H54 (cell line): ENCODE measurements at regions not wholly inside any gene's neighbourhood (a gene's known extent, or its start where the extent isn't known, plus 50 kb on each side); places are given as distances from the start of the nearest gene placed in this dataset.
A peak's percentile ranks its signal among the peaks of the same experiment; 100 is the strongest.

ENCODE experiments used
- DNase-seq: peaks from one replicate; pipeline ENCODE4 v3.0.0; 2011; ENCODE audit warnings: low spot score, mixed read lengths; ENCODE audit not compliant: insufficient read length
- FAIRE-seq: peaks from 3 replicates; lab custom pipeline; 2011; peaks lifted over from hg19 to GRCh38; lab: Jason Lieb, UNC
- POLR2A ChIP-seq: IDR thresholded peaks from 2 replicates; pipeline ENCODE4 v1.6.1; 2011; ENCODE audit warnings: low read depth, mild to moderate bottlenecking, low read length

GRCh38 chr11:44493930-44494329 lies 71.5 kb upstream of the CD82 start:
- no peak for FAIRE-seq
- TF ChIP-seq POLR2A: no peak
- no peak for DNase-seq

GRCh38 chr11:44494785-44495184 lies 70.7 kb upstream of the CD82 start:
- no peak for DNase-seq
- no peak for FAIRE-seq
- TF ChIP-seq POLR2A: no peak

GRCh38 chr11:44496391-44496790 lies 69.1 kb upstream of the CD82 start:
- DNase-seq (no peak), FAIRE-seq (no peak)
- TF ChIP-seq POLR2A: no peak

GRCh38 chr11:44498089-44498871 lies 67.2 kb upstream of the CD82 start:
- no peak for FAIRE-seq
- TF ChIP-seq POLR2A: no peak
- DNase-seq: no peak

GRCh38 chr11:44502506-44502905 lies 63.0 kb upstream of the CD82 start:
- no peak for FAIRE-seq

GRCh38 chr11:44505581-44506054 lies 59.8 kb upstream of the CD82 start:
- peak; percentile 74 for DNase-seq
- FAIRE-seq: no peak
- no peak for TF ChIP-seq POLR2A

More at GRCh38 chr11:44502506-44502905, 63.0 kb upstream of the CD82 start:
- no peak for TF ChIP-seq POLR2A
- DNase-seq: no peak

- FAIRE-seq (no peak), DNase-seq (peak; percentile 63)
- TF ChIP-seq POLR2A: no peak
These were observed 59.0 kb upstream of the CD82 start for GRCh38 chr11:44506375-44507016.

GRCh38 chr11:44507491-44507890 lies 58.0 kb upstream of the CD82 start:
- DNase-seq (no peak), FAIRE-seq (no peak)
- TF ChIP-seq POLR2A: no peak

- FAIRE-seq: no peak
- DNase-seq: no peak
- no peak for TF ChIP-seq POLR2A
These were observed 57.5 kb upstream of the CD82 start for GRCh38 chr11:44507896-44508445.

- FAIRE-seq (no peak), DNase-seq (no peak)
- TF ChIP-seq POLR2A: no peak
These were observed 56.2 kb upstream of the CD82 start for GRCh38 chr11:44509296-44509695.

GRCh38 chr11:44510372-44510771 lies 55.1 kb upstream of the CD82 start:
- TF ChIP-seq POLR2A: no peak
- DNase-seq: no peak
- no peak for FAIRE-seq

GRCh38 chr11:44512818-44513217 lies 52.6 kb upstream of the CD82 start:
- DNase-seq: no peak
- TF ChIP-seq POLR2A: no peak
- FAIRE-seq: no peak

GRCh38 chr11:44515048-44515447 lies 50.4 kb upstream of the CD82 start:
- FAIRE-seq (no peak), DNase-seq (no peak)
- TF ChIP-seq POLR2A: no peak
